IMR-90 (cell line): ENCODE measurements at regions not wholly inside any gene's neighbourhood (a gene's known extent, or its start where the extent isn't known, plus 50 kb on each side); places are given as distances from the start of the nearest gene placed in this dataset.

Experiments used
- ATAC-seq: fragments of 200-7000 bp; cut with Tn5 transposase; 2 replicates; pipeline ENCODE4 v1.9.1; 2020; ENCODE audit warnings: low read depth, mild to moderate bottlenecking, moderate library complexity
- BruUV-seq: library from RNA; stranded (reverse); fragments of 400-500 nt; replicated peaks from 2 replicates; lab custom pipeline; 2021; lab: Mats Ljungman, UMichigan
- CTCF ChIA-PET: fragments of 300-600 bp; formaldehyde crosslinking; extraction: SDS; loops from one replicate; lab custom pipeline; 2021; ENCODE audit warnings: antibody characterized with exemption; lab: Yijun Ruan, JAX
- POLR2A ChIA-PET: fragments of 300-600 bp; sonication (Branson Sonifier 250); formaldehyde crosslinking; loops from one replicate; lab custom pipeline; 2022; ENCODE audit warnings: antibody characterized with exemption; ENCODE audit not compliant: unreplicated experiment; lab: Charles Lee
- DNase-seq: peaks from one replicate; pipeline ENCODE4 v3.0.0; 2013
- H2AFZ ChIP-seq: replicated peaks from 2 replicates; pipeline ENCODE3; 2013; ENCODE audit warnings: low read length, mild to moderate bottlenecking; ENCODE audit not compliant: poor library complexity
- H2AK5ac ChIP-seq: 2 replicates; pipeline ENCODE4 v1.6.1; 2013; ENCODE audit warnings: low read depth, low read length, inconsistent platforms
- H2AK9ac ChIP-seq: replicated peaks from 2 replicates; pipeline ENCODE3; 2013; ENCODE audit warnings: mild to moderate bottlenecking, low read depth, low read length, moderate library complexity; ENCODE audit not compliant: poor library complexity
- H2BK120ac ChIP-seq: 2 replicates; pipeline ENCODE4 v1.6.1; 2013; ENCODE audit warnings: low read depth, low read length, inconsistent platforms
- H2BK15ac ChIP-seq: 3 replicates; pipeline ENCODE4 v1.6.1; 2013; ENCODE audit warnings: low read depth, low read length, inconsistent platforms
- H2BK20ac ChIP-seq: 2 replicates; pipeline ENCODE4 v1.6.1; 2013; ENCODE audit warnings: low read depth, mild to moderate bottlenecking, inconsistent platforms, low read length, moderate library complexity
- H2BK5ac ChIP-seq: 2 replicates; pipeline ENCODE4 v1.6.1; 2013; ENCODE audit warnings: mild to moderate bottlenecking, low read depth, low read length, inconsistent platforms; ENCODE audit not compliant: poor library complexity, severe bottlenecking
- H3K14ac ChIP-seq: replicated peaks from 2 replicates; pipeline ENCODE4 v1.6.1; 2013; ENCODE audit warnings: low read depth, low read length, inconsistent platforms
- H3K18ac ChIP-seq: 2 replicates; pipeline ENCODE4 v1.6.1; 2013; ENCODE audit warnings: low read depth, low read length, control low read depth
- H3K23ac ChIP-seq: 2 replicates; pipeline ENCODE4 v1.6.1; 2013; ENCODE audit warnings: low read depth, low read length, inconsistent platforms
- H3K27ac ChIP-seq: 2 replicates; pipeline ENCODE4 v1.5.1; 2013; ENCODE audit warnings: mild to moderate bottlenecking, control low read depth, low read length; ENCODE audit not compliant: insufficient read depth
- H3K27me3 ChIP-seq: 2 replicates; pipeline ENCODE4 v1.6.1; 2013; ENCODE audit warnings: low read length; ENCODE audit not compliant: control insufficient read depth, insufficient read depth
- H3K36me3 ChIP-seq: 2 replicates; pipeline ENCODE4 v1.6.1; 2013; ENCODE audit warnings: low read length, mixed read lengths; ENCODE audit not compliant: control insufficient read depth, insufficient read depth
- H3K4ac ChIP-seq: 2 replicates; pipeline ENCODE4 v1.6.1; 2013; ENCODE audit warnings: low read depth, low read length, inconsistent platforms
- H3K4me1 ChIP-seq: 2 replicates; pipeline ENCODE4 v1.6.1; 2013; ENCODE audit warnings: low read length, mixed read lengths; ENCODE audit not compliant: control insufficient read depth, insufficient read depth
- H3K4me2 ChIP-seq: 2 replicates; pipeline ENCODE4 v1.6.1; 2013; ENCODE audit warnings: low read depth, mild to moderate bottlenecking, control low read depth, low read length, moderate library complexity
- H3K4me3 ChIP-seq: 2 replicates; pipeline ENCODE4 v1.5.1; 2013; ENCODE audit warnings: low read depth, mild to moderate bottlenecking, control low read depth, low read length, moderate library complexity; ENCODE audit not compliant: insufficient read depth
- H3K56ac ChIP-seq: 2 replicates; pipeline ENCODE4 v1.6.1; 2013; ENCODE audit warnings: low read length, inconsistent platforms; ENCODE audit not compliant: insufficient read depth; ENCODE audit errors: extremely low read depth
- H3K79me1 ChIP-seq, 2 experiments: 2 replicates each; pipeline ENCODE4 v1.6.1; 2013; ENCODE audit warnings: low read length in 2 of 2, inconsistent platforms in 1 of 2, low read depth in 1 of 2
- H3K9ac ChIP-seq: 2 replicates; pipeline ENCODE4 v1.6.1; 2013; ENCODE audit warnings: low read depth, low read length, control low read depth
- H3K9me1 ChIP-seq: 2 replicates; pipeline ENCODE4 v1.6.1; 2013; ENCODE audit warnings: low read length, inconsistent platforms; ENCODE audit not compliant: insufficient read depth
- H3K9me3 ChIP-seq: 2 replicates; pipeline ENCODE4 v1.6.1; 2013; ENCODE audit warnings: low read length; ENCODE audit not compliant: control insufficient read depth, insufficient read depth
- H4K20me1 ChIP-seq: 2 replicates; pipeline ENCODE4 v1.6.1; 2013; ENCODE audit warnings: low read length, inconsistent platforms; ENCODE audit not compliant: insufficient read depth
- H4K5ac ChIP-seq: 2 replicates; pipeline ENCODE4 v1.6.1; 2013; ENCODE audit warnings: mild to moderate bottlenecking, low read depth, low read length, control low read depth
- H4K8ac ChIP-seq, 2 experiments: 2 replicates each; pipeline ENCODE4 v1.6.1; 2013; ENCODE audit warnings: low read depth in 2 of 2, low read length in 2 of 2, control low read depth in 1 of 2, inconsistent platforms in 1 of 2
- H4K91ac ChIP-seq: 2 replicates; pipeline ENCODE4 v1.6.1; 2013; ENCODE audit warnings: low read depth, low read length, inconsistent platforms; ENCODE audit not compliant: insufficient read depth
- BHLHE40 ChIP-seq: fragments of 150-350 bp; IDR thresholded peaks from 2 replicates; pipeline ENCODE4 v1.6.1; 2016; ENCODE audit warnings: mild to moderate bottlenecking, low read depth, low read length
- CEBPB ChIP-seq: IDR thresholded peaks from 2 replicates; pipeline ENCODE4 v1.6.1; 2012; ENCODE audit warnings: low read depth, low read length, improper control_type of control experiment
- CHD1 ChIP-seq: IDR thresholded peaks from 2 replicates; pipeline ENCODE4 v1.6.1; 2012; ENCODE audit warnings: low read depth, low read length, improper control_type of control experiment
- CTCF ChIP-seq: conservative IDR thresholded peaks from 2 replicates; pipeline ENCODE4 v1.5.1; 2012; ENCODE audit warnings: mild to moderate bottlenecking, low read depth, low read length, improper control_type of control experiment
- ELK1 ChIP-seq: fragments of 150-350 bp; IDR thresholded peaks from 2 replicates; pipeline ENCODE4 v1.6.1; 2016; ENCODE audit warnings: low read depth, mild to moderate bottlenecking, low read length, moderate library complexity, borderline replicate concordance
- FOS ChIP-seq: fragments of 150-350 bp; IDR thresholded peaks from 2 replicates; pipeline ENCODE4 v1.6.1; 2016; ENCODE audit warnings: low read depth, low read length
- MAFK ChIP-seq: IDR thresholded peaks from 2 replicates; pipeline ENCODE4 v1.6.1; 2012; ENCODE audit warnings: low read depth, low read length, improper control_type of control experiment
- MAZ ChIP-seq: IDR thresholded peaks from 2 replicates; pipeline ENCODE4 v1.6.1; 2012; ENCODE audit warnings: low read depth, mild to moderate bottlenecking, low read length, improper control_type of control experiment, moderate library complexity, borderline replicate concordance
- MXI1 ChIP-seq: IDR thresholded peaks from 2 replicates; pipeline ENCODE4 v1.6.1; 2012; ENCODE audit warnings: low read depth, mild to moderate bottlenecking, low read length, moderate library complexity, borderline replicate concordance
- NFE2L2 ChIP-seq: fragments of 150-350 bp; IDR thresholded peaks from 2 replicates; pipeline ENCODE4 v1.6.1; 2016; ENCODE audit warnings: low read depth, mild to moderate bottlenecking, low read length
- POLR2A ChIP-seq: IDR thresholded peaks from 2 replicates; pipeline ENCODE4 v1.6.1; 2012; ENCODE audit warnings: mild to moderate bottlenecking, low read depth, low read length
- RAD21 ChIP-seq: IDR thresholded peaks from 2 replicates; pipeline ENCODE4 v1.6.1; 2012; ENCODE audit warnings: low read length, improper control_type of control experiment
- RCOR1 ChIP-seq: IDR thresholded peaks from 2 replicates; pipeline ENCODE4 v1.6.1; 2012; ENCODE audit warnings: mild to moderate bottlenecking, low read length, improper control_type of control experiment; ENCODE audit not compliant: insufficient replicate concordance
- RFX5 ChIP-seq: IDR thresholded peaks from 2 replicates; pipeline ENCODE4 v1.8.0; 2012; ENCODE audit warnings: low read depth, mild to moderate bottlenecking, low read length, moderate library complexity
- SMC3 ChIP-seq: fragments of 150-350 bp; IDR thresholded peaks from 2 replicates; pipeline ENCODE4 v1.6.1; 2016; ENCODE audit warnings: low read depth, mild to moderate bottlenecking, antibody characterized with exemption, low read length, moderate library complexity
- USF2 ChIP-seq: fragments of 150-350 bp; IDR thresholded peaks from 2 replicates; pipeline ENCODE4 v1.6.1; 2017; ENCODE audit warnings: mild to moderate bottlenecking, antibody characterized with exemption, low read length, low read depth
- WGBS, 2 experiments: methylation state at CpG; one replicate each; pipeline versions ENCODE4 v1.1.5 to v1.1.7; 2013; ENCODE audit warnings: missing lambda C conversion rate in 2 of 2; ENCODE audit not compliant: insufficient read length in 1 of 2; ENCODE audit errors: extremely low coverage in 2 of 2; 5-methylcytosine and 5-hydroxymethylcytosine counted together
- dilution Hi-C: fragments of 300-500 bp; cut with HindIII; formaldehyde crosslinking; loops from one replicate; pipeline ENCODE4 v1.14.3; 2018; ENCODE audit warnings: low sequenced_read_pairs; ENCODE audit not compliant: unreplicated experiment
- in situ Hi-C: fragments of 300-500 bp; cut with MboI; formaldehyde crosslinking; loops from 3 replicates; pipeline ENCODE4 v1.14.3; 2019; ENCODE audit warnings: low sequenced_read_pairs, inconsistent platforms, mixed read lengths
- intact Hi-C: fragments of 100-400 bp; cut with micrococcal nuclease; formaldehyde crosslinking; loops from 2 replicates; pipeline ENCODE4 v1.10.0; 2022

- H4K5ac ChIP-seq, result no peak overlapping the region
- H3K36me3 ChIP-seq, result no peaks in the 10 kb centered on the region
- no peak overlapping the region for H3K27ac ChIP-seq
- no peak overlapping the region for H2AFZ ChIP-seq
- H3K56ac ChIP-seq, result no peak overlapping the region
- H2BK5ac ChIP-seq, result no peak overlapping the region
- H3K18ac ChIP-seq, result no peak overlapping the region
- no peak overlapping the region for H3K9ac ChIP-seq
- no peak overlapping the region for H2BK15ac ChIP-seq
- no peak overlapping the region for H3K4ac ChIP-seq
- TF ChIP-seq NFE2L2 (no peak), RAD21 (no peak), USF2 (no peak), BHLHE40 (no peak), POLR2A (no peak), CHD1 (no peak), MXI1 (no peak), FOS (no peak), CEBPB (no peak), CTCF (no peak), MAZ (no peak), RFX5 (no peak), ELK1 (no peak), MAFK (no peak), RCOR1 (no peak), SMC3 (no peak)
- H2BK120ac ChIP-seq, result no peak overlapping the region
- H3K9me3 ChIP-seq, result no peaks in the 10 kb centered on the region
- ATAC-seq, result no peak
- DNase-seq, result no peak
- ChIA-PET CTCF (no interaction called here), POLR2A (no interaction called here)
- intact Hi-C loops, result no loop called here
- dilution Hi-C loops, result no loop called here
- no peaks in the 10 kb centered on the region for H3K9me1 ChIP-seq
- H2AK5ac ChIP-seq, result no peak overlapping the region
- no peak overlapping the region for H2BK20ac ChIP-seq
- no peak overlapping the region for H4K91ac ChIP-seq
- H4K20me1 ChIP-seq, result no peaks in the 10 kb centered on the region
- 86% methylated on average over 3 of the region's 7 CpGs; no CpG with 5 or more reads in 1 of the 2 experiments for WGBS, 2 experiments
- peaks cover 5% of the 10 kb centered on the region; the same call in 1 of the 2 replicates for H3K4me1 ChIP-seq
- in situ Hi-C loops, result no loop called here
- no peak overlapping the region for H3K14ac ChIP-seq
- no peak overlapping the region for H3K4me2 ChIP-seq
- peaks cover 35% of the 10 kb centered on the region for H3K27me3 ChIP-seq
- no peak overlapping the region for H3K4me3 ChIP-seq
- no peak overlapping the region for H3K23ac ChIP-seq
- no peak overlapping the region for H2AK9ac ChIP-seq
- BruUV-seq, result no TSS peak
- no peak overlapping the region for H4K8ac ChIP-seq
- no peaks in the 10 kb centered on the region for H3K79me1 ChIP-seq
Measured at GRCh38 chr1:10947181-10947580, 65.3 kb upstream of the TARDBP start.
